ENCODE measurements at regions not wholly inside any gene's neighbourhood (a gene's known extent, or its start where the extent isn't known, plus 50 kb on each side); places are given as distances from the start of the nearest gene placed in this dataset.

GRCh38 chrX:115901241-115901640 lies 269.3 kb upstream of the AGTR2 start:
- no peak for DNase-seq
- H3K27ac ChIP-seq: no peak overlapping the region
- TF ChIP-seq EP300 (IDR thresholded peaks at IDR 0.05; ENCODE audit: low read depth) (no peak), CTCF (IDR thresholded peaks at IDR 0.05) (no peak), POLR2AphosphoS5 (IDR thresholded peaks at IDR 0.05) (no peak), POLR2A (IDR thresholded peaks at IDR 0.05) (no peak)
- H3K27me3 ChIP-seq: no peaks in the 10 kb centered on the region
- H3K9me3 ChIP-seq: no peaks in the 10 kb centered on the region
- 34% methylated on average over 2 of the region's 3 CpGs; no CpG with 5 or more reads in 1 of the 2 donors for WGBS, 2 donors (ENCODE audit: low coverage in 1 of 2)
- H3K36me3 ChIP-seq: no peaks in the 10 kb centered on the region
- in situ Hi-C loops (cut with MboI; ENCODE audit: low pct_ligation_motif_present in 1 of 4, low pct_unique_long_range_greater_than_20kb in 1 of 4, low sequenced_read_pairs in 3 of 4) (no loop called here), intact Hi-C loops (cut with DNase I; ENCODE audit: low total_unique reads) (no loop called here)
- H3K4me1 ChIP-seq: no peaks in the 10 kb centered on the region
- H3K4me3 ChIP-seq: no peak overlapping the region

DNA sequence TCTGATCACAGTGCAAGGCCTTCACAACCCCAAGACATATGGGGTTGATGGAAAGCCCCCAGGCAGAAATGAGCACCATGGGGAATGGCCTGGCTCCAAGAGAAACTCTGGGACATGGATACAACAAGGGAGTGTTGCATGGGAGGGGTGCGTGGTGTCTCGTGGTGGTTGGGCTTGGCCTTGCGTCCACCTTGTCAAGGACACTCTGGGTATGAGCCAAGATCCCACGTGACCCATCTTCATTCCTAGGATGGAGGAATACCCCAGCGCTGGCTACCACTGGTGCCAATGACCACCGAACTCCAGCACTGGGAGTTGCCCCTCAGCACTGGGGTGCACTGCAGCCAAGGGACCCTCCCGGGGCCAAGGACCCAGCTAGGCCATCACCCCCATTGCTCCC lies 267.5 kb upstream of the AGTR2 start:
- intact Hi-C loops (cut with DNase I; ENCODE audit: low total_unique reads): no loop called here
- WGBS, 2 donors (ENCODE audit: low coverage in 1 of 2): 85% methylated on average over 7 of the region's 7 CpGs; no CpG with 5 or more reads in 1 of the 2 donors

DNA sequence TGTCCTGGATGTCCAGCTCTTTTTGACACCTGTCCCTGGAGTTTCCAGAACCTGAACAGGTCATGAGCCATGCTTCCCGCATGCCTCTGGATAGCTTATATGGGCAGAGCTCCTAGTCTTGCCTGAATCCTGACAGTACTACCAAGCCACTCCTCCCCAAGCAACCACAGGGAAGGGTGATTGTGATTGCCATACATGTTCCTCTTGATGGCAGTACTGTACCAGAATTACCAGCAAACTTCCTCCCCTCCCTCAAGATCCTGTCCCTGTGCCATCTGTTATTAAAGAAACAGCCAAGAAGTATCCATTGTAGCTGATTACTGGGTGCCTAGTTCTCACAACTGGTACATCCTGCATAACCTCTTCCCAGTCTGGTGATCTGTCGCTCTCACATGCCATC lies 264.3 kb upstream of the AGTR2 start:
- in situ Hi-C loops (cut with MboI; ENCODE audit: low pct_ligation_motif_present in 1 of 4, low pct_unique_long_range_greater_than_20kb in 1 of 4, low sequenced_read_pairs in 3 of 4): no loop called here
- no peaks in the 10 kb centered on the region for H3K27me3 ChIP-seq

More for the DNA sequence above, 267.5 kb upstream of the AGTR2 start:
- TF ChIP-seq CTCF (IDR thresholded peaks at IDR 0.05): no peak
- TF ChIP-seq POLR2AphosphoS5 (IDR thresholded peaks at IDR 0.05): no peak
- no peak for TF ChIP-seq POLR2A (IDR thresholded peaks at IDR 0.05)
- TF ChIP-seq EP300 (IDR thresholded peaks at IDR 0.05; ENCODE audit: low read depth): no peak
- H3K4me1 ChIP-seq: no peaks in the 10 kb centered on the region
- H3K27me3 ChIP-seq: no peaks in the 10 kb centered on the region
- H3K4me3 ChIP-seq: no peak overlapping the region
- H3K36me3 ChIP-seq: no peaks in the 10 kb centered on the region
- no peak for DNase-seq
- no peak overlapping the region for H3K27ac ChIP-seq
- in situ Hi-C loops (cut with MboI; ENCODE audit: low pct_ligation_motif_present in 1 of 4, low pct_unique_long_range_greater_than_20kb in 1 of 4, low sequenced_read_pairs in 3 of 4): no loop called here
- no peaks in the 10 kb centered on the region for H3K9me3 ChIP-seq

DNA sequence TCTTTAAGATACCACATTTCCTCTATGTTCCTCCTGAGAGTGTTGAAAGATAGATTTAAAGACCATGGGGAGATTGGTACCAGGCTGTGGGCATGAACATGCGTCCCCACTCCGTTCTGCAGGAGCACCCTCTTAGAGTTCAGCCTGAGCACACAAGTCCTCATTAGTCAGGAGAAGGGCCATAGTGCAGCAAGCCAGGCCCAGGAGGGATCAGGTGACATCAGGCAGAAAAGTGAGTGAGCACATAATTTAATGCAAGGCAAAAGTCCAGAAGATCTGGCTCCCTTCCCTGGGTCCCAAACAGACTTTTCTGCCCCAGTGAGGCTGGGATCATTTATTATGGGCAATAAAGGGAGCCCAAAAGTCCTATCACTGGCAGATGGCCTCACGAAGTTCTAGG lies 263.7 kb upstream of the AGTR2 start:
- no peaks in the 10 kb centered on the region for H3K27me3 ChIP-seq
- H3K36me3 ChIP-seq: no peaks in the 10 kb centered on the region
- no peaks in the 10 kb centered on the region for H3K9me3 ChIP-seq
- no peak for DNase-seq
- no peak overlapping the region for H3K27ac ChIP-seq
- no peak for TF ChIP-seq POLR2AphosphoS5 (IDR thresholded peaks at IDR 0.05)
- no peak for TF ChIP-seq POLR2A (IDR thresholded peaks at IDR 0.05)
- TF ChIP-seq EP300 (IDR thresholded peaks at IDR 0.05; ENCODE audit: low read depth): no peak
- no peak for TF ChIP-seq CTCF (IDR thresholded peaks at IDR 0.05)
- intact Hi-C loops (cut with DNase I; ENCODE audit: low total_unique reads): no loop called here
- 69% methylated on average over 3 of the region's 3 CpGs; no CpG with 5 or more reads in 1 of the 2 donors for WGBS, 2 donors (ENCODE audit: low coverage in 1 of 2)
- no peaks in the 10 kb centered on the region for H3K4me1 ChIP-seq
- H3K4me3 ChIP-seq: no peak overlapping the region
- in situ Hi-C loops (cut with MboI; ENCODE audit: low pct_ligation_motif_present in 1 of 4, low pct_unique_long_range_greater_than_20kb in 1 of 4, low sequenced_read_pairs in 3 of 4): no loop called here

More for the DNA sequence above, 264.3 kb upstream of the AGTR2 start:
- TF ChIP-seq POLR2AphosphoS5 (IDR thresholded peaks at IDR 0.05) (no peak), POLR2A (IDR thresholded peaks at IDR 0.05) (no peak), EP300 (IDR thresholded peaks at IDR 0.05; ENCODE audit: low read depth) (no peak), CTCF (IDR thresholded peaks at IDR 0.05) (no peak)
- Histone ChIP-seq H3K4me1 (no peaks in the 10 kb centered on the region), H3K27ac (no peak overlapping the region), H3K4me3 (no peak overlapping the region), H3K36me3 (no peaks in the 10 kb centered on the region), H3K9me3 (no peaks in the 10 kb centered on the region)
- WGBS, 2 donors (ENCODE audit: low coverage in 1 of 2): 85% methylated on average over 2 of the region's 2 CpGs; no CpG with 5 or more reads in 1 of the 2 donors
- intact Hi-C loops (cut with DNase I; ENCODE audit: low total_unique reads): no loop called here
- no peak for DNase-seq

All from transverse colon (tissue), 4 donors.